ENCODE measurements at regions not wholly inside any gene's neighbourhood (a gene's known extent, or its start where the extent isn't known, plus 50 kb on each side); places are given as distances from the start of the nearest gene placed in this dataset.
"Not testable (repeated sequence)": the region's sequence is repeated elsewhere in the genome, so short reads cannot be mapped to it uniquely, and the experiment has no call there.

GRCh38 chr3:99294092-99294491 lies 344.3 kb upstream of the COL8A1 start:
- DNase-seq: not testable (repeated sequence)

GRCh38 chr3:99287876-99288275 lies 350.5 kb upstream of the COL8A1 start:
- DNase-seq: no peak

- no peak for DNase-seq
Observed at GRCh38 chr3:99286266-99286845, 352.0 kb upstream of the COL8A1 start.

GRCh38 chr3:99269606-99270351 lies 368.3 kb upstream of the DCBLD2 start:
- no peak for DNase-seq

- no peak for DNase-seq
Observed at GRCh38 chr3:99256788-99257187, 355.3 kb upstream of the DCBLD2 start.

- DNase-seq: no peak
Observed at GRCh38 chr3:99253963-99254355, 352.5 kb upstream of the DCBLD2 start.

- DNase-seq: no peak
Observed at GRCh38 chr3:99250821-99251355, 349.4 kb upstream of the DCBLD2 start.

GRCh38 chr3:99250272-99250671 lies 348.8 kb upstream of the DCBLD2 start:
- no peak for DNase-seq

GRCh38 chr3:99249627-99250026 lies 348.1 kb upstream of the DCBLD2 start:
- DNase-seq: no peak

- no peak for DNase-seq
Observed at GRCh38 chr3:99248913-99249312, 347.4 kb upstream of the DCBLD2 start.

- no peak for DNase-seq
Observed at GRCh38 chr3:99248130-99248529, 346.6 kb upstream of the DCBLD2 start.

- DNase-seq: no peak
Observed at GRCh38 chr3:99246010-99246654, 344.6 kb upstream of the DCBLD2 start.

- DNase-seq: no peak
Observed at GRCh38 chr3:99242271-99242670, 340.8 kb upstream of the DCBLD2 start.

GRCh38 chr3:99240700-99241099 lies 339.2 kb upstream of the DCBLD2 start:
- DNase-seq: no peak

- no peak for DNase-seq
Observed at GRCh38 chr3:99236576-99236975, 335.1 kb upstream of the DCBLD2 start.

- DNase-seq: no peak
Observed at GRCh38 chr3:99232696-99233095, 331.2 kb upstream of the DCBLD2 start.

GRCh38 chr3:99218468-99218867 lies 317.0 kb upstream of the DCBLD2 start:
- DNase-seq: no peak

- DNase-seq: no peak
Observed at GRCh38 chr3:99212969-99213368, 311.5 kb upstream of the DCBLD2 start.

- DNase-seq: no peak
Observed at GRCh38 chr3:99211309-99211708, 309.8 kb upstream of the DCBLD2 start.

GRCh38 chr3:99199021-99199420 lies 297.5 kb upstream of the DCBLD2 start:
- no peak for DNase-seq

GRCh38 chr3:99191186-99191585 lies 289.7 kb upstream of the DCBLD2 start:
- no peak for DNase-seq

- no peak for DNase-seq
Observed at GRCh38 chr3:99188936-99189335, 287.4 kb upstream of the DCBLD2 start.

- DNase-seq: no peak
Observed at GRCh38 chr3:99186016-99186415, 284.5 kb upstream of the DCBLD2 start.

Measured in inflammatory macrophage treated with lipopolysaccharide for 4 hours (primary cell).